Suppressor macrophage treated with lipopolysaccharide for 4 hours (primary cell): ENCODE measurements at regions not wholly inside any gene's neighbourhood (a gene's known extent, or its start where the extent isn't known, plus 50 kb on each side); places are given as distances from the start of the nearest gene placed in this dataset.
"Not testable (repeated sequence)": the region's sequence is repeated elsewhere in the genome, so short reads cannot be mapped to it uniquely, and the experiment has no call there.

Experiments
- DNase-seq: peaks from one replicate; pipeline ENCODE4 v3.0.0-alpha.2; 2020

- no peak for DNase-seq
Measured at GRCh38 chr4:57374866-57375595, 264.8 kb upstream of the IGFBP7 start.

GRCh38 chr4:57373991-57374390 lies 263.8 kb upstream of the IGFBP7 start:
- no peak for DNase-seq

- DNase-seq: no peak
Measured at GRCh38 chr4:57371671-57372070, 261.5 kb upstream of the IGFBP7 start.

- DNase-seq: no peak
Measured at GRCh38 chr4:57370691-57371090, 260.5 kb upstream of the IGFBP7 start.

GRCh38 chr4:57369446-57369845 lies 259.3 kb upstream of the IGFBP7 start:
- DNase-seq: no peak

- DNase-seq: no peak
Measured at GRCh38 chr4:57364255-57364654, 254.1 kb upstream of the IGFBP7 start.

GRCh38 chr4:57363346-57363745 lies 253.2 kb upstream of the IGFBP7 start:
- no peak for DNase-seq

- no peak for DNase-seq
Measured at GRCh38 chr4:57360681-57361080, 250.5 kb upstream of the IGFBP7 start.

GRCh38 chr4:57355101-57355665 lies 245.0 kb upstream of the IGFBP7 start:
- no peak for DNase-seq

GRCh38 chr4:57351731-57352130 lies 241.5 kb upstream of the IGFBP7 start:
- DNase-seq: no peak

GRCh38 chr4:57344296-57344695 lies 234.1 kb upstream of the IGFBP7 start:
- DNase-seq: no peak

- no peak for DNase-seq
Measured at GRCh38 chr4:57342411-57342810, 232.2 kb upstream of the IGFBP7 start.

GRCh38 chr4:57338861-57339260 lies 228.7 kb upstream of the IGFBP7 start:
- DNase-seq: not testable (repeated sequence)

- DNase-seq: no peak
Measured at GRCh38 chr4:57333684-57334083, 223.5 kb upstream of the IGFBP7 start.

GRCh38 chr4:57331959-57332358 lies 221.8 kb upstream of the IGFBP7 start:
- no peak for DNase-seq

- DNase-seq: no peak
Measured at GRCh38 chr4:57329279-57329678, 219.1 kb upstream of the IGFBP7 start.

- no peak for DNase-seq
Measured at GRCh38 chr4:57324673-57325307, 214.6 kb upstream of the IGFBP7 start.

- no peak for DNase-seq
Measured at GRCh38 chr4:57320849-57321248, 210.7 kb upstream of the IGFBP7 start.

GRCh38 chr4:57320217-57320616 lies 210.0 kb upstream of the IGFBP7 start:
- no peak for DNase-seq

GRCh38 chr4:57318703-57319102 lies 208.5 kb upstream of the IGFBP7 start:
- no peak for DNase-seq

GRCh38 chr4:57314636-57315035 lies 204.5 kb upstream of the IGFBP7 start:
- DNase-seq: no peak

GRCh38 chr4:57312296-57312695 lies 202.1 kb upstream of the IGFBP7 start:
- DNase-seq: no peak

- DNase-seq: no peak
Measured at GRCh38 chr4:57309658-57310057, 199.5 kb upstream of the IGFBP7 start.

GRCh38 chr4:57308301-57308700 lies 198.1 kb upstream of the IGFBP7 start:
- no peak for DNase-seq
